Kidney (tissue), 13 donors: ENCODE measurements at regions not wholly inside any gene's neighbourhood (a gene's known extent, or its start where the extent isn't known, plus 50 kb on each side); places are given as distances from the start of the nearest gene placed in this dataset.

ENCODE experiments used
- DNase-seq, 5 donors: peaks; one replicate each; pipeline ENCODE4 v3.0.0-alpha.2; 2013 to 2020
- FAIRE-seq: peaks from 2 replicates; lab custom pipeline; 2012; peaks lifted over from hg19 to GRCh38; lab: Jason Lieb, UNC
- H3K27ac ChIP-seq, 2 donors: one replicate each; pipeline ENCODE4 v1.7.0; 2013; ENCODE audit warnings: low read depth in 2 of 2, low read length in 2 of 2, inconsistent platforms in 1 of 2
- H3K27me3 ChIP-seq: one replicate; pipeline ENCODE4 v1.7.1; 2013; ENCODE audit warnings: low read length, inconsistent platforms; ENCODE audit not compliant: control insufficient read depth, insufficient read depth
- H3K36me3 ChIP-seq, 3 donors: one replicate each; pipeline versions ENCODE4 v1.7.0 to v1.7.1; 2013; ENCODE audit warnings: low read length in 3 of 3, control low read depth in 1 of 3, inconsistent platforms in 1 of 3; ENCODE audit not compliant: insufficient read depth in 3 of 3, control insufficient read depth in 2 of 3
- H3K4me1 ChIP-seq, 3 donors: one replicate each; pipeline versions ENCODE4 v1.7.0 to v1.7.1; 2013; ENCODE audit warnings: low read length in 3 of 3, inconsistent platforms in 1 of 3, low read depth in 1 of 3; ENCODE audit not compliant: control insufficient read depth in 2 of 3, insufficient read depth in 2 of 3
- H3K4me3 ChIP-seq, 3 donors: one replicate each; pipeline versions ENCODE4 v1.7.0 to v1.8.1; 2013; ENCODE audit warnings: low read length in 3 of 3, control low read depth in 1 of 3, inconsistent platforms in 1 of 3
- H3K9ac ChIP-seq, 3 donors: one replicate each; pipeline versions ENCODE4 v1.7.0 to v1.7.1; 2013; ENCODE audit warnings: low read length in 3 of 3, control low read depth in 1 of 3, inconsistent platforms in 1 of 3
- H3K9me3 ChIP-seq, 3 donors: one replicate each; pipeline versions ENCODE4 v1.7.0 to v1.7.1; 2013; ENCODE audit warnings: low read length in 3 of 3, control low read depth in 1 of 3, inconsistent platforms in 1 of 3; ENCODE audit not compliant: control insufficient read depth in 2 of 3, insufficient read depth in 1 of 3
- intact Hi-C: fragments of 100-400 bp; cut with DNase I; formaldehyde crosslinking; loops from one replicate; pipeline ENCODE4 v1.11.1; 2022
- TF ChIP-seq, protein P1 (sequence below): IDR thresholded peaks from 3 replicates; pipeline ENCODE4 v1.5.1; 2012; ENCODE audit warnings: mild to moderate bottlenecking, moderate library complexity, borderline replicate concordance; ENCODE audit not compliant: insufficient read depth; ENCODE audit errors: extremely low read depth
- donor health status: control.
- donor health status: control.
- donor health status: control.
- donor health status: control.
- donor health status: control.
- donor health status: DM: yes; HTN: yes; CAD: no.
- donor health status: Normal renal cell carcinoma (clear cell type).

DNA sequence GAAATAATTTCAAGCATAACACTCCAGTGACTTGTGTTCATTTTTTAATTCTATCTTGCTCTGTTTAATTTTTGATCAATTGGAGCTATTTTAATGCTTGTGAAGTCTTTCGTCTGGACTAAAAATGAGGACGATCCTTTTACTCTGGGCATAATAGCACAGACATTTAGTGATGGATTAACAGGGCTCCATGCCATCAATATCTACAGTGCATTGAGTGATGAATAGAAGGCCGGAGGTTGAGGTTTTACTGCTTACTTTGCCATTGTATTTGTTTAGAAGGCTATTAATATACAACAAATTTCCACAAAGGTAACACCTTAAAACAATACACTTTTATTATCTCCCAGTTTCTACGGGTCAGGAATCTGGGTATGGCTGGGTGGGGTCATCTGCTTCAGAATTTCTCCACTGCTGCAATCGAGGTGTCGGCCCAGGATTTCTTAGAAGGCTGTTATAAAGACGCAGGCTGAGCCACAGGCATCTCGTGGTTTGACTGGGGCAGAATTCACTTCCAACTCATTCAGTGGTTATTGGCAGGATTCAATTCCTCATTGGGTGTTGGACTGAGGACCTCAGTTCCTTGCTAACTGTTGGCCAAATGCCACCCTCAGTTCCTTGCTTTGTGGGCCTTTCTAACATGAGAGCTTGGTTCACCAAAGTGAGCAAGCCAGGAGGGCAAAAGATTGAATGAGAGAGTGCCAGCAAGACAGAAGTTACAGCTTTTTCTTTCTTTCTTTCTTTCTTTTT is 265.4 kb upstream of the VLDLR start:
- no peak for FAIRE-seq
- intact Hi-C loops, result no loop called here
- TF ChIP-seq, protein P1, sequence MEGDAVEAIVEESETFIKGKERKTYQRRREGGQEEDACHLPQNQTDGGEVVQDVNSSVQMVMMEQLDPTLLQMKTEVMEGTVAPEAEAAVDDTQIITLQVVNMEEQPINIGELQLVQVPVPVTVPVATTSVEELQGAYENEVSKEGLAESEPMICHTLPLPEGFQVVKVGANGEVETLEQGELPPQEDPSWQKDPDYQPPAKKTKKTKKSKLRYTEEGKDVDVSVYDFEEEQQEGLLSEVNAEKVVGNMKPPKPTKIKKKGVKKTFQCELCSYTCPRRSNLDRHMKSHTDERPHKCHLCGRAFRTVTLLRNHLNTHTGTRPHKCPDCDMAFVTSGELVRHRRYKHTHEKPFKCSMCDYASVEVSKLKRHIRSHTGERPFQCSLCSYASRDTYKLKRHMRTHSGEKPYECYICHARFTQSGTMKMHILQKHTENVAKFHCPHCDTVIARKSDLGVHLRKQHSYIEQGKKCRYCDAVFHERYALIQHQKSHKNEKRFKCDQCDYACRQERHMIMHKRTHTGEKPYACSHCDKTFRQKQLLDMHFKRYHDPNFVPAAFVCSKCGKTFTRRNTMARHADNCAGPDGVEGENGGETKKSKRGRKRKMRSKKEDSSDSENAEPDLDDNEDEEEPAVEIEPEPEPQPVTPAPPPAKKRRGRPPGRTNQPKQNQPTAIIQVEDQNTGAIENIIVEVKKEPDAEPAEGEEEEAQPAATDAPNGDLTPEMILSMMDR, result no peak
- H3K4me3 ChIP-seq, result no peak overlapping the region
- H3K27me3 ChIP-seq, result no peaks in the 10 kb centered on the region
- DNase-seq, result no peak
- peaks cover 0 to 6% (median 4%) of the 10 kb centered on the region in 3 donors for H3K4me1 ChIP-seq
- H3K27ac ChIP-seq, result no peak overlapping the region
- no peak overlapping the region for H3K9ac ChIP-seq
- no peaks in the 10 kb centered on the region for H3K9me3 ChIP-seq
- no peaks in the 10 kb centered on the region for H3K36me3 ChIP-seq

DNA sequence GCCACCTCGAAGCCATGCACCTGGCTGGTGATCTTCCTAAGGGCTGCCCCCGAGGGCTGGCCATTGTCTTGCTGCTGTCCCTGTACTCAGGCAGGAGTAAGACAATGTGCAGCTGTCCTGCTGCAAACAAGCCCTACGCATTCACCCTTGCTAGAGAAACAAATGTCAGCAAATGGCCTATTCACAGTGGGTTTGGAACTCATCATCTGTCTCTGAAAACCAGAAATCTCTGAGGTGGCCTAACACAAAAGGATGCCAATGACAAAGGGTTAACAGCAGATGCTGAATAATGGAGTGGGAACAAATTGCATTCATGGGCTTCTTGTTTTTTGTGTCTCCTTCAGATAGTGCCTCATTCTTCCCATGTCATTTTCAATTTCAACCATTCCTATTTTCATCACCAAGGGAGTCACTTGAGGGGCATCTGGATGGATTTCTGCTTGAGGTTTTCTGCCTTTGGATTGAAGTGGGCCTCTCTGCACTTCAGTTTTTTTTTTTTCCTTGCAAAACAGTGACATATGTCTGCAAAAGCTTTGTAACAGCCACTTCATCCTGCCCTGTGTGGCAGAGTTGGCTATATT is 261.6 kb upstream of the VLDLR start:
- peak overlapping the region in 1 of 2 donors; percentile 24 for H3K27ac ChIP-seq
- H3K9ac ChIP-seq, result no peak overlapping the region
- no peaks in the 10 kb centered on the region for H3K36me3 ChIP-seq
- no peak for FAIRE-seq
- DNase-seq, result no peak
- TF ChIP-seq, protein P1, result no peak
- intact Hi-C loops, result no loop called here
- peaks cover 0 to 6% (median 4%) of the 10 kb centered on the region in 3 donors for H3K4me1 ChIP-seq
- H3K27me3 ChIP-seq, result no peaks in the 10 kb centered on the region
- H3K9me3 ChIP-seq, result no peaks in the 10 kb centered on the region
- no peak overlapping the region for H3K4me3 ChIP-seq

DNA sequence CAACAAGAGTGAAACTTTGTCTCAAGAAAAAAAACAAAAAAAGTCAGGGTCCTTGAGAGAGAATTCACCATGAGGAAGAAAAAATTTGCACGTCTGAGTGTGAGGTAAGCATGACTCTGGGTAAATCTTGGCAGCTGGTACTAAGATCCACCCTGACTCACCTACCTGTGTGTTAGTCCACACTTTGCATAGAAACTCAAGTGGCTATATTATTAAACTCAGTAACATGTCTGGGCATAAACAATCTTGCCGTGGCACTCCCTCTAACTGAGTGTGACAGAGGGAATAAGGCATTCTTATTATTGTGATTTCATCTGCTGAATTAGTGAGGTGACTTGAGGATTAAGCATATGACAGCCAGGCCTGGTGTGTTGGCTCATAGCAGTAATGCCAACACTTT is 259.4 kb upstream of the VLDLR start:
- Histone ChIP-seq H3K4me1 (peaks cover 0 to 6% (median 4%) of the 10 kb centered on the region in 3 donors), H3K36me3 (no peaks in the 10 kb centered on the region), H3K27me3 (no peaks in the 10 kb centered on the region), H3K9ac (no peak overlapping the region), H3K9me3 (no peaks in the 10 kb centered on the region), H3K4me3 (no peak overlapping the region), H3K27ac (no peak overlapping the region)
- no peak for DNase-seq
- TF ChIP-seq, protein P1, result no peak
- intact Hi-C loops, result no loop called here
- no peak for FAIRE-seq
